GM12873 (cell line): ENCODE measurements at regions not wholly inside any gene's neighbourhood (a gene's known extent, or its start where the extent isn't known, plus 50 kb on each side); places are given as distances from the start of the nearest gene placed in this dataset.

Experiments
- TF ChIP-seq, protein P1 (sequence below): IDR thresholded peaks from 2 replicates; pipeline ENCODE4 v1.5.1; 2012; ENCODE audit warnings: low read depth, mild to moderate bottlenecking, moderate library complexity, low read length, control low read depth; ENCODE audit not compliant: insufficient read depth; ENCODE audit errors: missing control alignments

- TF ChIP-seq, protein P1, sequence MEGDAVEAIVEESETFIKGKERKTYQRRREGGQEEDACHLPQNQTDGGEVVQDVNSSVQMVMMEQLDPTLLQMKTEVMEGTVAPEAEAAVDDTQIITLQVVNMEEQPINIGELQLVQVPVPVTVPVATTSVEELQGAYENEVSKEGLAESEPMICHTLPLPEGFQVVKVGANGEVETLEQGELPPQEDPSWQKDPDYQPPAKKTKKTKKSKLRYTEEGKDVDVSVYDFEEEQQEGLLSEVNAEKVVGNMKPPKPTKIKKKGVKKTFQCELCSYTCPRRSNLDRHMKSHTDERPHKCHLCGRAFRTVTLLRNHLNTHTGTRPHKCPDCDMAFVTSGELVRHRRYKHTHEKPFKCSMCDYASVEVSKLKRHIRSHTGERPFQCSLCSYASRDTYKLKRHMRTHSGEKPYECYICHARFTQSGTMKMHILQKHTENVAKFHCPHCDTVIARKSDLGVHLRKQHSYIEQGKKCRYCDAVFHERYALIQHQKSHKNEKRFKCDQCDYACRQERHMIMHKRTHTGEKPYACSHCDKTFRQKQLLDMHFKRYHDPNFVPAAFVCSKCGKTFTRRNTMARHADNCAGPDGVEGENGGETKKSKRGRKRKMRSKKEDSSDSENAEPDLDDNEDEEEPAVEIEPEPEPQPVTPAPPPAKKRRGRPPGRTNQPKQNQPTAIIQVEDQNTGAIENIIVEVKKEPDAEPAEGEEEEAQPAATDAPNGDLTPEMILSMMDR = no peak
These were observed 836.1 kb upstream of the CDH8 start for GRCh38 chr16:62872339-62872738.

DNA sequence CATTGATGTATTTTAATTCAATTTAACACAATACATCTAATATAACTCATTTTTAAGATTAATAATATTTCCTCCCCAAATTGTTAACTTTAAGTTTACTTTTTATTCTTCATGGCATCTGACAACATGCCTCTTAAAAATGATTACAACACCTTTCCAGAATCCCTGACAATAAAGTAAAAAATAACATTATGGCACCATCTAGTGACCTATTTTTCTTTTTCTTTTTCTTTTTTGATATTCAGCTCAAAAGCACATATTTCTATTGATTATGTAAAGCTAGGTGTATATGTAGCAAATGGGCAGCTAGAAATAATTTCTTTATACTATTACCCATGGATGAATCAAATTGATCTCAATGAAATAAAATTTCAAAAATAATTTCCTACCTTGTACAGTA, 834.3 kb upstream of the CDH8 start:
- TF ChIP-seq, protein P1 = no peak

DNA sequence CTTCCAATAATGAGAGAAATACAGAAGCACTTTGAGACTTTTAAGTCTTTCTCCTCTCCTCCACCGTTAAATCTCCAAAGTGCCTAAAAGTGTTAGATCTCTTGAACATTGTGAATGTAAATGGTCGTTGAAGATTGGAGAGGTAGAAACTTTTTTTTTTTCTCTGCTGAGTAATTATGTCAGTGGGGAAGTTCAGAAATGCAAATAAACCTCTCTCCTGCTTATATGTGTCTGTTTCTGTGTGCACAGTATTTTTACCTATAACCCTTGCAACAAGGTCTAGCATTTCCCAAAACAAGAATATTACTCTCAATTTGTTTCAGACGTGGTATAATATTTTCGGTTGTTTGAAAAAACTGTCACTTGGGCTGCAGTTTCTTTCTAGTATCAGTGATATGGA, 833.6 kb upstream of the CDH8 start:
- TF ChIP-seq, protein P1 = no peak

GRCh38 chr16:62863139-62863538, 826.9 kb upstream of the CDH8 start:
- TF ChIP-seq, protein P1 = no peak

DNA sequence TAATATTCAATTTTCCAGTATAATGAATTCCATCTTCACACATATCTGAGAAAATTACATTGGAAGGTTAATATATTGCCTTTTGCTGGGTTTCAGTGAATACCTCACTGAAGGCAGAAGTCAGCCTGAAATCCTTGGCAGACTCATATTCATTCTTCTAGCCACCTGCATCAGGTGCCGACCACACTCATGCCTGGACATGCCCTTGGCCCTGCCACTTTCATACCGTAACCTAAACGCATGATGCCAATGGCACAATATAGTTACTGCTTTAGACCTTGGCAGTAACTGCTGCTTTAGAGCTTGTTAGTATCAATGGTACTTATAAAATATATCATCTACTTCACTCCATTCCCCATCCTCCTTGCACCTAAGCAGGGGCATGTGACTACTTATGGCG, 817.6 kb upstream of the CDH8 start:
- TF ChIP-seq, protein P1 = no peak

GRCh38 chr16:62846399-62847057, 810.3 kb upstream of the CDH8 start:
- TF ChIP-seq, protein P1 = no peak

GRCh38 chr16:62832214-62832613, 796.0 kb upstream of the CDH8 start:
- TF ChIP-seq, protein P1 = no peak
